GM19351 (cell line): ENCODE measurements at regions not wholly inside any gene's neighbourhood (a gene's known extent, or its start where the extent isn't known, plus 50 kb on each side); places are given as distances from the start of the nearest gene placed in this dataset.

Experiments
- ATAC-seq: cut with Tn5 transposase; IDR thresholded peaks from one replicate; pipeline ENCODE4 v1.9.1; 2021; ENCODE audit warnings: mild to moderate bottlenecking, moderate library complexity; ENCODE audit not compliant: unreplicated experiment

- ATAC-seq, result no peak
Observed at GRCh38 chr2:181828122-181828705, 63.3 kb upstream of the ITPRID2 start.

- ATAC-seq, result no peak
Observed at GRCh38 chr2:181829230-181829629, 62.3 kb upstream of the ITPRID2 start.

GRCh38 chr2:181832015-181832414 lies 59.5 kb upstream of the ITPRID2 start:
- no peak for ATAC-seq

- ATAC-seq, result no peak
Observed at GRCh38 chr2:181836583-181836982, 54.9 kb upstream of the ITPRID2 start.

GRCh38 chr2:181837563-181837962 lies 54.0 kb upstream of the ITPRID2 start:
- ATAC-seq, result no peak

GRCh38 chr2:181839811-181840210 lies 51.7 kb upstream of the ITPRID2 start:
- no peak for ATAC-seq

- ATAC-seq, result no peak
Observed at GRCh38 chr2:181841079-181841478, 50.5 kb upstream of the ITPRID2 start.
